Activated effector memory CD4-positive, alpha-beta T cell treated with anti-CD3 and anti-CD28 coated beads, Interleukin-2, amount 50 U/mL, for 16 hours (primary cell): ENCODE measurements at regions not wholly inside any gene's neighbourhood (a gene's known extent, or its start where the extent isn't known, plus 50 kb on each side); places are given as distances from the start of the nearest gene placed in this dataset.
"Not testable (repeated sequence)": the region's sequence is repeated elsewhere in the genome, so short reads cannot be mapped to it uniquely, and the experiment has no call there.

Experiments
- DNase-seq: peaks from one replicate; pipeline ENCODE4 v3.0.0-alpha.2; 2020

- DNase-seq = no peak
Observed at GRCh38 chr3:158026236-158026635, 80.0 kb downstream of the SHOX2 start.

- not testable (repeated sequence) for DNase-seq
Observed at GRCh38 chr3:158019897-158020296, 86.3 kb downstream of the SHOX2 start.

GRCh38 chr3:158018462-158018861, 87.8 kb downstream of the SHOX2 start:
- DNase-seq = no peak

- no peak for DNase-seq
Observed at GRCh38 chr3:158012901-158013300, 93.3 kb downstream of the SHOX2 start.

- DNase-seq = no peak
Observed at GRCh38 chr3:158005391-158006100, 100.7 kb downstream of the SHOX2 start.

GRCh38 chr3:157999246-157999645, 107.0 kb downstream of the SHOX2 start:
- DNase-seq = no peak

GRCh38 chr3:157982359-157982758, 123.9 kb downstream of the SHOX2 start:
- no peak for DNase-seq

- no peak for DNase-seq
Observed at GRCh38 chr3:157981819-157982218, 124.4 kb downstream of the SHOX2 start.

- no peak for DNase-seq
Observed at GRCh38 chr3:157979022-157979421, 127.2 kb downstream of the SHOX2 start.

- no peak for DNase-seq
Observed at GRCh38 chr3:157961665-157962064, 144.6 kb downstream of the SHOX2 start.

GRCh38 chr3:157958457-157958856, 147.8 kb downstream of the SHOX2 start:
- no peak for DNase-seq

GRCh38 chr3:157956850-157957249, 149.4 kb downstream of the SHOX2 start:
- DNase-seq = no peak

- no peak for DNase-seq
Observed at GRCh38 chr3:157956176-157956575, 150.0 kb downstream of the SHOX2 start.

GRCh38 chr3:157953565-157953964, 152.7 kb downstream of the SHOX2 start:
- DNase-seq = no peak

- DNase-seq = no peak
Observed at GRCh38 chr3:157948605-157949383, 157.4 kb downstream of the SHOX2 start.

- DNase-seq = no peak
Observed at GRCh38 chr3:157939166-157939565, 167.1 kb downstream of the SHOX2 start.

GRCh38 chr3:157938154-157938779, 168.0 kb downstream of the SHOX2 start:
- DNase-seq = no peak

- no peak for DNase-seq
Observed at GRCh38 chr3:157931517-157931916, 174.7 kb downstream of the SHOX2 start.

- DNase-seq = no peak
Observed at GRCh38 chr3:157930000-157930780, 176.0 kb downstream of the SHOX2 start.

GRCh38 chr3:157926822-157927221, 179.4 kb downstream of the SHOX2 start:
- DNase-seq = no peak

- no peak for DNase-seq
Observed at GRCh38 chr3:157922614-157923013, 183.6 kb downstream of the SHOX2 start.

GRCh38 chr3:157921811-157922210, 184.4 kb downstream of the SHOX2 start:
- no peak for DNase-seq
